ENCODE measurements at regions not wholly inside any gene's neighbourhood (a gene's known extent, or its start where the extent isn't known, plus 50 kb on each side); places are given as distances from the start of the nearest gene placed in this dataset.

- H3K27me3 Mint-ChIP-seq, result no peaks in the 10 kb centered on the region
- CTCF ChIA-PET, result no interaction called here
- H3K9me3 Mint-ChIP-seq, result no peaks in the 10 kb centered on the region
- no peak overlapping the region for H3K27ac Mint-ChIP-seq
- intact Hi-C loops (cut with DNase I, micrococcal nuclease), result no loop called here
- H3K4me1 Mint-ChIP-seq (ENCODE audit: low read depth), result no peaks in the 10 kb centered on the region
- no peaks in the 10 kb centered on the region for H3K36me3 Mint-ChIP-seq (ENCODE audit: low read depth)
- no peaks in the 10 kb centered on the region for H3K27me3 ChIP-seq (ENCODE audit: control insufficient read depth in 1 of 2, insufficient read depth in 2 of 2, low read length in 2 of 2)
- no peak overlapping the region for H3K4me3 ChIP-seq (ENCODE audit: low read length)
- POLR2A ChIA-PET, result no interaction called here
- H3K9me3 ChIP-seq (ENCODE audit: control insufficient read depth in 1 of 2, insufficient read depth in 1 of 2, low read length in 2 of 2), result no peaks in the 10 kb centered on the region
- H3K4me1 ChIP-seq (ENCODE audit: insufficient read depth, low read length), result no peaks in the 10 kb centered on the region
- no peak for ATAC-seq (ENCODE audit: poor library complexity)
- no peak for DNase-seq
- TF ChIP-seq, protein P1, sequence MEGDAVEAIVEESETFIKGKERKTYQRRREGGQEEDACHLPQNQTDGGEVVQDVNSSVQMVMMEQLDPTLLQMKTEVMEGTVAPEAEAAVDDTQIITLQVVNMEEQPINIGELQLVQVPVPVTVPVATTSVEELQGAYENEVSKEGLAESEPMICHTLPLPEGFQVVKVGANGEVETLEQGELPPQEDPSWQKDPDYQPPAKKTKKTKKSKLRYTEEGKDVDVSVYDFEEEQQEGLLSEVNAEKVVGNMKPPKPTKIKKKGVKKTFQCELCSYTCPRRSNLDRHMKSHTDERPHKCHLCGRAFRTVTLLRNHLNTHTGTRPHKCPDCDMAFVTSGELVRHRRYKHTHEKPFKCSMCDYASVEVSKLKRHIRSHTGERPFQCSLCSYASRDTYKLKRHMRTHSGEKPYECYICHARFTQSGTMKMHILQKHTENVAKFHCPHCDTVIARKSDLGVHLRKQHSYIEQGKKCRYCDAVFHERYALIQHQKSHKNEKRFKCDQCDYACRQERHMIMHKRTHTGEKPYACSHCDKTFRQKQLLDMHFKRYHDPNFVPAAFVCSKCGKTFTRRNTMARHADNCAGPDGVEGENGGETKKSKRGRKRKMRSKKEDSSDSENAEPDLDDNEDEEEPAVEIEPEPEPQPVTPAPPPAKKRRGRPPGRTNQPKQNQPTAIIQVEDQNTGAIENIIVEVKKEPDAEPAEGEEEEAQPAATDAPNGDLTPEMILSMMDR (IDR thresholded peaks at IDR 0.05), result no peak
- no peaks in the 10 kb centered on the region for H3K36me3 ChIP-seq (ENCODE audit: insufficient read depth, low read length)
- no peak overlapping the region for H3K4me3 Mint-ChIP-seq
- H3K27ac ChIP-seq (ENCODE audit: low read depth in 1 of 2, low read length in 2 of 2), result no peak overlapping the region
Measured at GRCh38 chr5:155508673-155509072, 495.1 kb downstream of the KIF4B start.

DNA sequence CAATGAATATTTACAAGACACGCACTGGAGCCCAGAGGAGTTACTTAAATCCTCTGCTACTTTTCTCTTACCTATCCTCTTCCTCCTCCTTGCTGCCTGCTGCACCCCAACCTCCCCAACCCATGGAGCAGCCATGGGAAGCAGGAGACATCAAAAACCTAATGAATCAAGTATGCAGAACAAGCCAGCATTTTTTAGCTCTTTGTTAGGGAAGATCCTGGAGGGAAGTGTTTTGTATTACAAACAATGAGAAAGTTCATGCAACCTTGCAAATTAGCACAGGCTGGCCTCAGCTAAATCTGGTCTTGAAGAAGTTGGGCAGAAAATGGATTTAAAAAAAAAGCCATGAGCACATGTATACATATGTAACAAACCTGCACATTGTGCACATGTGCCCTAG, 498.8 kb downstream of the KIF4B start:
- DNase-seq (no peak), ATAC-seq (ENCODE audit: poor library complexity) (no peak)
- Histone ChIP-seq H3K27ac (ENCODE audit: low read depth in 1 of 2, low read length in 2 of 2) (no peak overlapping the region), H3K36me3 (ENCODE audit: insufficient read depth, low read length) (no peaks in the 10 kb centered on the region), H3K4me1 (ENCODE audit: insufficient read depth, low read length) (no peaks in the 10 kb centered on the region), H3K4me3 (ENCODE audit: low read length) (no peak overlapping the region), H3K27me3 (ENCODE audit: control insufficient read depth in 1 of 2, insufficient read depth in 2 of 2, low read length in 2 of 2) (no peaks in the 10 kb centered on the region), H3K9me3 (ENCODE audit: control insufficient read depth in 1 of 2, insufficient read depth in 1 of 2, low read length in 2 of 2) (no peaks in the 10 kb centered on the region)
- TF ChIP-seq, protein P1 (IDR thresholded peaks at IDR 0.05), result no peak
- CTCF ChIA-PET, result no interaction called here
- no peaks in the 10 kb centered on the region for H3K4me1 Mint-ChIP-seq (ENCODE audit: low read depth)
- intact Hi-C loops (cut with DNase I, micrococcal nuclease), result no loop called here
- H3K36me3 Mint-ChIP-seq (ENCODE audit: low read depth), result no peaks in the 10 kb centered on the region
- H3K27me3 Mint-ChIP-seq, result no peaks in the 10 kb centered on the region
- no peak overlapping the region for H3K4me3 Mint-ChIP-seq
- H3K9me3 Mint-ChIP-seq, result no peaks in the 10 kb centered on the region
- POLR2A ChIA-PET, result no interaction called here
- no peak overlapping the region for H3K27ac Mint-ChIP-seq

- no peaks in the 10 kb centered on the region for H3K9me3 ChIP-seq (ENCODE audit: control insufficient read depth in 1 of 2, insufficient read depth in 1 of 2, low read length in 2 of 2)
- no peaks in the 10 kb centered on the region for H3K4me1 Mint-ChIP-seq (ENCODE audit: low read depth)
- ChIA-PET POLR2A (no interaction called here), CTCF (no interaction called here)
- intact Hi-C loops (cut with DNase I, micrococcal nuclease), result no loop called here
- no peak overlapping the region for H3K27ac ChIP-seq (ENCODE audit: low read depth in 1 of 2, low read length in 2 of 2)
- no peak for DNase-seq
- H3K4me3 ChIP-seq (ENCODE audit: low read length), result no peak overlapping the region
- ATAC-seq (ENCODE audit: poor library complexity), result no peak
- H3K4me3 Mint-ChIP-seq, result no peak overlapping the region
- no peaks in the 10 kb centered on the region for H3K36me3 ChIP-seq (ENCODE audit: insufficient read depth, low read length)
- TF ChIP-seq, protein P1 (IDR thresholded peaks at IDR 0.05), result no peak
- H3K4me1 ChIP-seq (ENCODE audit: insufficient read depth, low read length), result no peaks in the 10 kb centered on the region
- H3K27me3 ChIP-seq (ENCODE audit: control insufficient read depth in 1 of 2, insufficient read depth in 2 of 2, low read length in 2 of 2), result no peaks in the 10 kb centered on the region
- H3K9me3 Mint-ChIP-seq, result no peaks in the 10 kb centered on the region
- H3K27ac Mint-ChIP-seq, result no peak overlapping the region
- H3K27me3 Mint-ChIP-seq, result no peaks in the 10 kb centered on the region
- no peaks in the 10 kb centered on the region for H3K36me3 Mint-ChIP-seq (ENCODE audit: low read depth)
Measured at GRCh38 chr5:155514105-155514563, 500.6 kb downstream of the KIF4B start.
